ENCODE measurements at regions not wholly inside any gene's neighbourhood (a gene's known extent, or its start where the extent isn't known, plus 50 kb on each side); places are given as distances from the start of the nearest gene placed in this dataset.
"Not testable (repeated sequence)": the region's sequence is repeated elsewhere in the genome, so short reads cannot be mapped to it uniquely, and the experiment has no call there.

DNA sequence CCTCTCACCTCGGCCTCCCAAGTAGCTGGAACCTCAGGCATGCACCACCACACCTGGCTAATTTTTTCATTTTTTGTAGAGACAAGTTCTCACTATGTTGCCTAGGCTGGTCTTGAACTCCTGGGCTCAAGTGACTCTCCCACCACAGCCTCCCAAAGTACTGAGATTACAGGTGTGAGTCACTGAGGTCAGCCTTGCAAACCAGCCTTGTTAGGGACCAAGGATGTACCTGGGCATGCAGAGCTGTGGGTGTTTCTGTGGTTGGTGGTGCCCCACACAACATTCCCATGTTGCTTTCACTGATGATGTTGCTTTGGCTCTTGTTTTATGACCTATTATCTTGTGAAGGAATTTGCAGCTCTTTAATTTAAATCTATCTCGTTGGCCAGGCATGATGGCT, 54.8 kb downstream of the OTUD1 start:
- WGBS, result 85% methylated on average over 2 of the region's 2 CpGs

DNA sequence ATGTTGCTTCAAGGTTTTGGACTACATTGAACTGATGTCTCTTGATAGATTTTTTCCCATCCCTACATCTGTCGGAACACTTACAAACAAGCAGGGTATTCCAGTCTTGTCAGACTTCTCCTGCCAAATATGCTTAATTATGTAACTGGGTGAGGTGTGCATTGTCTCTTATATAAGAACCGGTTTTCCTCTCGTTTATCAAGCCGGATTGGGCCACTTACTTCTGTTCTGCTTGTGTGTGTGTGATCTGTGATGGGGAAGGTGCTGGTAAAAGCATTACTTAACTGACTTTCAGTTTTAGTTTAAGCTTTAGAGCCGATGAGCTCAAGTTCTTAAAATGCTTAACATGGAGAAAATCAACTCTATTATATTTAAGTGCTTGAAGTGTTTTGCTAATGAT, 57.9 kb downstream of the OTUD1 start:
- 96% methylated on average over 5 of the region's 5 CpGs for WGBS
- no peak overlapping the region for H3K27ac ChIP-seq (ENCODE audit: low read depth, low read length)
- no peaks in the 10 kb centered on the region for H3K4me1 ChIP-seq (ENCODE audit: insufficient read depth, low read length)
- no peaks in the 10 kb centered on the region for H3K36me3 ChIP-seq (ENCODE audit: insufficient read depth, low read length)
- no peak overlapping the region for H3K9ac ChIP-seq (ENCODE audit: low read depth, low read length)
- H3K9me3 ChIP-seq (ENCODE audit: insufficient read depth, low read depth, low read length), result no peaks in the 10 kb centered on the region
- H3K27me3 ChIP-seq (ENCODE audit: insufficient read depth, low read length), result no peaks in the 10 kb centered on the region
- H3K4me3 ChIP-seq (ENCODE audit: low read length), result no peak overlapping the region

More for the DNA sequence above, 54.8 kb downstream of the OTUD1 start:
- Histone ChIP-seq H3K4me1 (ENCODE audit: insufficient read depth, low read length) (no peaks in the 10 kb centered on the region), H3K27ac (ENCODE audit: low read depth, low read length) (no peak overlapping the region), H3K27me3 (ENCODE audit: insufficient read depth, low read length) (0 out of 2 replicates have a peak, but pooled peaks cover 2% of the 10 kb centered on the region), H3K9ac (ENCODE audit: low read depth, low read length) (no peak overlapping the region), H3K9me3 (ENCODE audit: insufficient read depth, low read depth, low read length) (no peaks in the 10 kb centered on the region), H3K36me3 (ENCODE audit: insufficient read depth, low read length) (no peaks in the 10 kb centered on the region), H3K4me3 (ENCODE audit: low read length) (no peak overlapping the region)

DNA sequence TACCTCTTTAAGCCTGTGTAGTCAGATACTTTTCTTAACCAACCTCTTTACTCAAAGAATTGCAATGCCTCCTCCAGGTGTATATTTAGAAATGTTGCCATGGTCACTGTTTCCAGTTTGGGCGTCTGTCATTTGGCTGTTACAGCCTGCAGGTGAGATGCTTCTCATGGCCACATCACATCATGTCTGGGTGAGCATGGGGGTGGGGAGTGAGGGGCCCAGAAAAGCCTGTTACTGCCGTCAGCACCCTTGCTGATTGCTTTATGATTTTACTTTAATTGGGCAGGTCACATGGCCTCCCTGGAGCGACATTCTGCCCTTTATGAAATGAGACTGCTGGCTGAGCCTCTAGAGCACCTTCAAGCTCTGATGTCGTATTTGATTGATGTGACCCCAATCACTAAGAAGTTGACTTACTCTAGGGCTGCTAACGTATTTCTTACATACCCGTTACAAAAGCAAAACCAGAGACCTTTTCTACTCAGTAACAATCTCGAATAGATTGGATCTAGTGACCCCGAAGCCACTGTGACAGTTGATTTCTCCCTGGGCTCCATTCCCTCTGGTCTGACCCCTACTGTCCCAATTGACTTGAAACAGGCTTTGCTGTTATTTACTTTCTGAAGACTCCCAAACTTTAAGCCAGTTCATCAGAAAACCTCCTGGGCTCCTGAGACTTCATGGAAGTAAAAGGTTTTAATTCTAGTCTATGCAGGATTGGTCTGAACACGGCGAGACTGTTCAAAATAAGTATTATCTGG, 60.7 kb downstream of the OTUD1 start:
- H3K27me3 ChIP-seq (ENCODE audit: insufficient read depth, low read length), result no peaks in the 10 kb centered on the region
- H3K9ac ChIP-seq (ENCODE audit: low read depth, low read length), result no peak overlapping the region
- WGBS, result 81% methylated on average over 10 of the region's 10 CpGs
- H3K4me3 ChIP-seq (ENCODE audit: low read length), result no peak overlapping the region
- H3K4me1 ChIP-seq (ENCODE audit: insufficient read depth, low read length), result no peaks in the 10 kb centered on the region
- H3K9me3 ChIP-seq (ENCODE audit: insufficient read depth, low read depth, low read length), result no peaks in the 10 kb centered on the region
- H3K27ac ChIP-seq (ENCODE audit: low read depth, low read length), result no peak overlapping the region
- no peaks in the 10 kb centered on the region for H3K36me3 ChIP-seq (ENCODE audit: insufficient read depth, low read length)

DNA sequence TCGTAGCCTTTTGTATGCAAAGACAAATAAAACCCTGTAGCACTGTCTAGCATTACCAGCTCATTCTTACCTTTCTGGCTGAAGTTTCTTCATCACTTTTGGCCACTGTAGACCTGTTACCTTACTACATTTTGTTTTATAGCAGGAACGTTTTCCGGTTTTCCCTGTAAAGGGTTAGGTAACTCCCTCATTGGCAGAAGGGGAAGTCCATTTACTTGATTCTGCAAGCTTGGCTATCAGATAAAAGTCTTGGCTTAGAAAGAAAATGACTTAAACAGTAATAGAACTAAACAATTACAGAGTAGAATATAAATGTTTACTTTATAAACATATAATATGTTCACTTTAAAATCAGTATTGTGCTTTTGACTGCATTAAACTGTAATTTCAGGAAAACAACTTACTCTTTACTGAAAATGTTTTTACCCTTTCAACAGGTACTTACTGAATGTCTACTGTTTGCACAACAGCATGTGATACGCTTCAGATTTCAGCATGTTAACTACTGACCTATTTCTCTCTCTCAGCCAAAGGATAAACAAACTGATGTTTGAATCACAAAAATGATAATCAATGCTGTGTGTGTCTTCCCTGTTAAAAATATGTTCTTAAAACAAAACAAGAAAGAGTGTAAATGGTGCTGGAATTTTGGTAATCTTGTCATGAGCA, 67.1 kb downstream of the OTUD1 start:
- no peaks in the 10 kb centered on the region for H3K9me3 ChIP-seq (ENCODE audit: insufficient read depth, low read depth, low read length)
- no peak overlapping the region for H3K4me3 ChIP-seq (ENCODE audit: low read length)
- H3K9ac ChIP-seq (ENCODE audit: low read depth, low read length), result no peak overlapping the region
- no peak overlapping the region for H3K27ac ChIP-seq (ENCODE audit: low read depth, low read length)
- H3K36me3 ChIP-seq (ENCODE audit: insufficient read depth, low read length), result no peaks in the 10 kb centered on the region
- H3K4me1 ChIP-seq (ENCODE audit: insufficient read depth, low read length), result no peaks in the 10 kb centered on the region
- no peaks in the 10 kb centered on the region for H3K27me3 ChIP-seq (ENCODE audit: insufficient read depth, low read length)
- 91% methylated on average over 4 of the region's 4 CpGs for WGBS

- Histone ChIP-seq H3K9ac (ENCODE audit: low read depth, low read length) (no peak overlapping the region), H3K27ac (ENCODE audit: low read depth, low read length) (no peak overlapping the region), H3K27me3 (ENCODE audit: insufficient read depth, low read length) (no peaks in the 10 kb centered on the region), H3K4me3 (ENCODE audit: low read length) (no peak overlapping the region), H3K9me3 (ENCODE audit: insufficient read depth, low read depth, low read length) (peaks cover 15% of the 10 kb centered on the region), H3K36me3 (ENCODE audit: insufficient read depth, low read length) (no peaks in the 10 kb centered on the region), H3K4me1 (ENCODE audit: insufficient read depth, low read length) (no peaks in the 10 kb centered on the region; the same call in 1 of the 2 replicates)
- 93% methylated on average over 10 of the region's 10 CpGs for WGBS
These were observed 73.6 kb downstream of the OTUD1 start for GRCh38 chr10:23512355-23513058.

DNA sequence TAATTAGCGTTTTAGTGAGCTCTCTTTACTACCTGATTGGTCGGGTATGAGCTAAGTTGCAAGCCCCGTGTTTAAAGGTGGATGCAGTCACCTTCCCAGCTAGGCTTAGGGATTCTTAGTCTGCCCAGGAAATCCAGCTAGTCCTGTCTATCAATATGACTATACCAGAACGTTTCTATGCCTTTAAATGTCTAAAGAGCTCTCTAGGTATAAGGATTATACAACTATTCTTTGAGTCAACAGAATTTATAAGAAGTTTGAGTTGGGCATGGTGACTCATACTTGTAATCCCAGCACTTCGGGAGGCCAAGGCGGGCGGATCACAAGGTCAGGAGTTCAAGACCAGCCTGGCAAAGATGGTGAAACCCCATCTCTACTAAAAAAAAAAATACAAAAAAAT, 74.7 kb downstream of the OTUD1 start:
- not testable (repeated sequence) for H3K4me3 ChIP-seq (ENCODE audit: low read length); H3K27ac ChIP-seq (ENCODE audit: low read depth, low read length); H3K27me3 ChIP-seq (ENCODE audit: insufficient read depth, low read length); H3K4me1 ChIP-seq (ENCODE audit: insufficient read depth, low read length); H3K36me3 ChIP-seq (ENCODE audit: insufficient read depth, low read length); H3K9ac ChIP-seq (ENCODE audit: low read depth, low read length)
- H3K9me3 ChIP-seq (ENCODE audit: insufficient read depth, low read depth, low read length), result peaks cover 15% of the 10 kb centered on the region
- 92% methylated on average over 6 of the region's 7 CpGs for WGBS

GRCh38 chr10:23514321-23514720, 75.4 kb downstream of the OTUD1 start:
- H3K4me1 ChIP-seq (ENCODE audit: insufficient read depth, low read length), result no peaks in the 10 kb centered on the region; the same call in 1 of the 2 replicates
- no peak overlapping the region for H3K27ac ChIP-seq (ENCODE audit: low read depth, low read length)
- H3K9ac ChIP-seq (ENCODE audit: low read depth, low read length), result no peak overlapping the region
- no peaks in the 10 kb centered on the region for H3K27me3 ChIP-seq (ENCODE audit: insufficient read depth, low read length)
- no peaks in the 10 kb centered on the region for H3K36me3 ChIP-seq (ENCODE audit: insufficient read depth, low read length)
- no peak overlapping the region for H3K4me3 ChIP-seq (ENCODE audit: low read length)
- 93% methylated on average over 3 of the region's 4 CpGs for WGBS
- peaks cover 15% of the 10 kb centered on the region for H3K9me3 ChIP-seq (ENCODE audit: insufficient read depth, low read depth, low read length)

DNA sequence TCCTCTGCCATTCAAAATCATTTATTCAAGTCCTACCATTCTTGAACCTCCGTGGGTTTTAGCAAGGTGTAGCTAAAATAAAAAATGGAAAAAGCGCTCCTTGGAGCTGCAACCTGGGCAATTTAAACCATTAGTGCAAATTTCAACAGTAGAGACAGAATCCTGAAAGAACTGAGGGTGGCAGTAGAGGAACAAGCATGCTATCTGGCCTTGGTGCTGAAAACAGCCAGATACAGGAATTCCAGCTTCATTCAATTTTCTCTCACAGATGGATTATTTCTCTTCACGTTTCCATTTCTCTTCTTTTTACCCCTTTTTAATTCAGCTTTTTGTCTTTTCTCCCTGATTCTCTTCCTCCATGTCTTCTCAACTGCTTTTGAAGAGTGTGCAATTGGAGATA, 77.7 kb downstream of the OTUD1 start:
- Histone ChIP-seq H3K27me3 (ENCODE audit: insufficient read depth, low read length) (no peaks in the 10 kb centered on the region), H3K9me3 (ENCODE audit: insufficient read depth, low read depth, low read length) (peaks cover 15% of the 10 kb centered on the region), H3K36me3 (ENCODE audit: insufficient read depth, low read length) (no peaks in the 10 kb centered on the region), H3K4me1 (ENCODE audit: insufficient read depth, low read length) (no peaks in the 10 kb centered on the region; the same call in 1 of the 2 replicates), H3K9ac (ENCODE audit: low read depth, low read length) (no peak overlapping the region), H3K27ac (ENCODE audit: low read depth, low read length) (no peak overlapping the region), H3K4me3 (ENCODE audit: low read length) (no peak overlapping the region)
- 32% methylated on average over 3 of the region's 3 CpGs for WGBS

DNA sequence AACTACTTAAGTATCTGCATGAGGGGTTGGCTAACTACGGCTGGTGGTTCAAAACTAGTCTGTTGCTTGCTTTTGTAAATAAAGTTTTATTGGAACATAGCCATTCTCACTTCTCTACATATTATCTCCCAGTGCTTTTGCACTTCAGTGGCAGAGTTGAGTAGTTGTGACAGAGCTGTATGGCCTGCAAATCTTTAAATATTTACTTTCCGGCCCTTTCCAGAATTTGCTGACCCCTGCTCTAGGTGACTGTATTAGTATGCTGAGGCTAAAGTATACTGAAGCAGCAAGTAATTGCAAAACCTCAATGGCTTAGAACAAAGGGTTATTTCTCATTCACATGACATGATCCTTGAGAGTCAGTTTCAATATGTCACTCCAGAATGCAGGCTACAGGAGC, 78.3 kb downstream of the OTUD1 start:
- WGBS, result 98% methylated on average over 2 of the region's 2 CpGs
- no peak overlapping the region for H3K9ac ChIP-seq (ENCODE audit: low read depth, low read length)
- no peak overlapping the region for H3K4me3 ChIP-seq (ENCODE audit: low read length)

GRCh38 chr10:23521735-23522134, 82.9 kb downstream of the OTUD1 start:
- no peak overlapping the region for H3K9ac ChIP-seq (ENCODE audit: low read depth, low read length)
- H3K27ac ChIP-seq (ENCODE audit: low read depth, low read length), result no peak overlapping the region
- H3K27me3 ChIP-seq (ENCODE audit: insufficient read depth, low read length), result no peaks in the 10 kb centered on the region
- no CpG with 5 or more reads among the region's 1 CpG for WGBS
- H3K4me1 ChIP-seq (ENCODE audit: insufficient read depth, low read length), result no peaks in the 10 kb centered on the region; the same call in 1 of the 2 replicates
- H3K4me3 ChIP-seq (ENCODE audit: low read length), result no peak overlapping the region
- H3K36me3 ChIP-seq (ENCODE audit: insufficient read depth, low read length), result no peaks in the 10 kb centered on the region
- no peaks in the 10 kb centered on the region for H3K9me3 ChIP-seq (ENCODE audit: insufficient read depth, low read depth, low read length)

More for the DNA sequence above, 78.3 kb downstream of the OTUD1 start:
- Histone ChIP-seq H3K9me3 (ENCODE audit: insufficient read depth, low read depth, low read length) (peaks cover 9% of the 10 kb centered on the region), H3K36me3 (ENCODE audit: insufficient read depth, low read length) (no peaks in the 10 kb centered on the region), H3K27ac (ENCODE audit: low read depth, low read length) (no peak overlapping the region), H3K4me1 (ENCODE audit: insufficient read depth, low read length) (no peaks in the 10 kb centered on the region; the same call in 1 of the 2 replicates), H3K27me3 (ENCODE audit: insufficient read depth, low read length) (no peaks in the 10 kb centered on the region)

GRCh38 chr10:23522345-23522744, 83.5 kb downstream of the OTUD1 start:
- Histone ChIP-seq H3K4me3 (ENCODE audit: low read length) (no peak overlapping the region), H3K27ac (ENCODE audit: low read depth, low read length) (no peak overlapping the region), H3K9me3 (ENCODE audit: insufficient read depth, low read depth, low read length) (no peaks in the 10 kb centered on the region), H3K36me3 (ENCODE audit: insufficient read depth, low read length) (no peaks in the 10 kb centered on the region), H3K27me3 (ENCODE audit: insufficient read depth, low read length) (no peaks in the 10 kb centered on the region), H3K9ac (ENCODE audit: low read depth, low read length) (no peak overlapping the region), H3K4me1 (ENCODE audit: insufficient read depth, low read length) (no peaks in the 10 kb centered on the region; the same call in 1 of the 2 replicates)
- 95% methylated on average over 3 of the region's 4 CpGs for WGBS

Data from HUES64 (cell line).